ENCODE measurements at regions not wholly inside any gene's neighbourhood (a gene's known extent, or its start where the extent isn't known, plus 50 kb on each side); places are given as distances from the start of the nearest gene placed in this dataset.
"Not testable (repeated sequence)": the region's sequence is repeated elsewhere in the genome, so short reads cannot be mapped to it uniquely, and the experiment has no call there.

DNA sequence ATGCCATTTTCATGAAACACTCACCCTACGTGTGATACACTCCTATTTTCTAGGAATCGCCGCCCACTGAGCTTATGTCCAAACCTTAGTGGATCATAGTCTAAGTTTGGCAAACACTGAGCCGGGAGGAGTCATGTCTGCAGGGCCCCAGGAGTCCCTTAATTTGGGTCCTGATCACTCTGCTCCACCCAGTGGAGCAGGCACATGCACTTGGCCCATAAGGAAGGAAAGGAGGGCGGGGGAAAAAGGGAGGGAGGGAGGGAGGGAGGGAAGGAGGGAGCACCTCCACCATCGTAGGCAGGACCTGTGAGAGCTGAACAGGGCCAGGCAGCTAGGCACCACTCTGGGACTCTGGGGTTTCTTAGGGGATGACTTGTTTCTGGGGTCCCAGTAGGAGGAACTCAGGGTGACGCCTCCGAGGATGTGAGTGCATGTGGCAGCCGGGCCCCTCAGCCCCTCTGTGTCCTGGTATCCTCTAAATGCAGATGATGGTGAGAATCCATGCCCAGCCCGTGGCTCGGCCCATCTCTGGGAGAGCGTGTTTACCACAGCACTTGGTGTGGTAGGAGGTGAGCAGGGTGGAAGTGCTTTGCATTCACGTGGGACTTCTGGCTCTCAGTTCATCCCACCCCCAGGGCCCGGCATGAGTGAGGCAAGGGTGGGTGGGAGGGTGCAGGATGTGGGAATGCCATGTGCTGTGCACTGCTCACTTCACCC, 109.4 kb downstream of the KLF13 start:
- peak overlapping the region in 2 of 3 donors; percentile 64 to 79 for H3K27ac ChIP-seq
- DNase-seq: no peak
- no peaks in the 10 kb centered on the region for H3K27me3 ChIP-seq
- no peaks in the 10 kb centered on the region for H3K36me3 ChIP-seq
- peaks cover 16 to 33% of the 10 kb centered on the region in 2 donors for H3K4me1 ChIP-seq
- TF ChIP-seq POLR2A (IDR thresholded peaks at IDR 0.05): no peak
- TF ChIP-seq, protein P1, sequence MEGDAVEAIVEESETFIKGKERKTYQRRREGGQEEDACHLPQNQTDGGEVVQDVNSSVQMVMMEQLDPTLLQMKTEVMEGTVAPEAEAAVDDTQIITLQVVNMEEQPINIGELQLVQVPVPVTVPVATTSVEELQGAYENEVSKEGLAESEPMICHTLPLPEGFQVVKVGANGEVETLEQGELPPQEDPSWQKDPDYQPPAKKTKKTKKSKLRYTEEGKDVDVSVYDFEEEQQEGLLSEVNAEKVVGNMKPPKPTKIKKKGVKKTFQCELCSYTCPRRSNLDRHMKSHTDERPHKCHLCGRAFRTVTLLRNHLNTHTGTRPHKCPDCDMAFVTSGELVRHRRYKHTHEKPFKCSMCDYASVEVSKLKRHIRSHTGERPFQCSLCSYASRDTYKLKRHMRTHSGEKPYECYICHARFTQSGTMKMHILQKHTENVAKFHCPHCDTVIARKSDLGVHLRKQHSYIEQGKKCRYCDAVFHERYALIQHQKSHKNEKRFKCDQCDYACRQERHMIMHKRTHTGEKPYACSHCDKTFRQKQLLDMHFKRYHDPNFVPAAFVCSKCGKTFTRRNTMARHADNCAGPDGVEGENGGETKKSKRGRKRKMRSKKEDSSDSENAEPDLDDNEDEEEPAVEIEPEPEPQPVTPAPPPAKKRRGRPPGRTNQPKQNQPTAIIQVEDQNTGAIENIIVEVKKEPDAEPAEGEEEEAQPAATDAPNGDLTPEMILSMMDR (IDR thresholded peaks at IDR 0.05): no peak
- H3K9me3 ChIP-seq: no peaks in the 10 kb centered on the region
- intact Hi-C loops (cut with DNase I): loop anchor here (5.0 kb wide), 4 partner anchors 51 to 234 kb away; no protein-coding TSS in a partner anchor
- 71 to 77% methylated on average over 14 of the region's 14 CpGs for WGBS, 2 donors
- no peak overlapping the region for H3K4me3 ChIP-seq (replicated peaks in 1 of 3)

DNA sequence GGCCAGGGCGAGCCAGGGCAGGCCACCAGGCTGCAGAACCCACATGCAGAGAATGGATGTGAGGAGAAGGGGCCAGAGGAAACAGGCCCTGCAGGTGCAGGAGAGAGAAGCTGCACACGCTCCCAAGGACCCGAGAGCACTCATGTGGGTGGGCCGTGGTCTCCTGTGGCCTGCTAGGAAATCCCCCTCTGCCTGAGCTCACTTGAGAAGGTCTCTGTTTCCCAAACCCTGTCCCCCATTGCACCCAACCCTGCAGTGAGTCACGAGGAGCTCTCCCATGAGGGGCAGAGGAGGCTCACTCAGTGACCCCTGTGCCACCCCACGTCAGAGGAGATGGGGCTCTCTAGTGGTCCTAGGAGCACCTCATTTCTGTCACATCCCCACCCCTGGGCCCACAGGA, 111.1 kb downstream of the KLF13 start:
- Histone ChIP-seq H3K4me3 (replicated peaks in 1 of 3) (no peak overlapping the region), H3K4me1 (peaks cover 20 to 39% of the 10 kb centered on the region in 2 donors), H3K36me3 (no peaks in the 10 kb centered on the region), H3K27me3 (no peaks in the 10 kb centered on the region), H3K27ac (no peak overlapping the region), H3K9me3 (no peaks in the 10 kb centered on the region)
- DNase-seq: no peak
- 96 to 97% methylated on average over 4 to 6 of the region's 6 CpGs for WGBS, 2 donors
- intact Hi-C loops (cut with DNase I): loop anchor here (5.0 kb wide), 4 partner anchors 50 to 235 kb away; no protein-coding TSS in a partner anchor
- no peak for TF ChIP-seq POLR2A (IDR thresholded peaks at IDR 0.05)
- TF ChIP-seq, protein P1 (IDR thresholded peaks at IDR 0.05): no peak

DNA sequence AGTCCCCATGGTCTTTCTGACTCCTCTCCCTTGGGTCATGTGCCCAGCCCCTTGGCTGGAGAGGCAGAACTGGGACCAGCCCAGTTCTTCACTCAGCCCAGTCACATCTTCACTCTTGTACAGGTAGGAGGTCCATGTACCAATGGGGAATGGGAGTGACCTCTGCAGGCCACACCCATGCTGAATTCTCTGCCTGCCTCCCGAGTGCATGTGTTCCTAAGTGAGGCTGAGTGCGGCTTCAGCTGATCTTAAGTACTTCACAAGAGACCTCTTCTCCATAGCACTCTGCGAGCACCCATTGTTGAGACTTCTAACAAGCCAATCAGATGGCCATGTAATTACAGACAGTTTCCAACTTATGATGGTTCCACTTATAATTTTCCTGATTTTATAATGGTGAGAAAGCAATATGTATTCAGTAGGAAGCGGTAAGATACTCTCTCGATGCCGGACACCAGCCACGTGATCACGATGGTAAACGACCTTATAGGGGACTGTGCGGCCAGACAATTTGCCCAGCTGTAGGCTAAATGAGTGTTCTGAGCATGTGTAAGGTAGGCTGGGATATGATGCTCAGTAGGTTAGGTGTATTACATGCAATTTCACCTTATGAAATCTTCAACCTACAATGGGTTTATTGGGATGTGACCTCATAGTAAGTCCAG, 112.1 kb downstream of the KLF13 start:
- TF ChIP-seq POLR2A (IDR thresholded peaks at IDR 0.05): no peak
- TF ChIP-seq, protein P1 (IDR thresholded peaks at IDR 0.05): no peak
- Histone ChIP-seq H3K27me3 (no peaks in the 10 kb centered on the region), H3K4me3 (replicated peaks in 1 of 3) (no peak overlapping the region), H3K4me1 (peaks cover 20 to 40% of the 10 kb centered on the region in 2 donors), H3K27ac (no peak overlapping the region), H3K36me3 (no peaks in the 10 kb centered on the region), H3K9me3 (no peaks in the 10 kb centered on the region)
- intact Hi-C loops (cut with DNase I): loop anchor here (5.0 kb wide), 4 partner anchors 49 to 236 kb away; no protein-coding TSS in a partner anchor
- DNase-seq: peak; percentile 67 to 83
- 55 to 70% methylated on average over 10 of the region's 10 CpGs for WGBS, 2 donors

DNA sequence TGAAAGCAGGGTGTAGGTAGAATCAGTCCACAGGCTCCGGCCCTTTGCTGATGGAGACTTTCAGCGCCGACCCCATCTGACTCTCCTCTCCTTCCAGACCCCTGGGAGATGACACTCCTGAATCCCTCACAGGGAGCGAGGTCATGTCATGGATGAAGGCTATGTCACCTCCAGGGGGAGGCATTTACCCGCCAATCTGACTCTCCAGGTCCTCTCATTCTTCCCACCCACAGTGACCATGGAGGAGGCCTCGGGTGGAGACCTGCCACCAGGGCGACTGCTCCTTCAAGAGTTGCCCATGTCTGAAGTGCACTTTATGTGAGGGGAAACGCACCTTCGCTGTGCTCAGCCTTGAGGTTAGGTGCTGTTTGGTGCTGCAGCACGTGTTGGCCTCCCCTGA, 112.7 kb downstream of the KLF13 start:
- Histone ChIP-seq H3K9me3 (no peaks in the 10 kb centered on the region), H3K36me3 (no peaks in the 10 kb centered on the region), H3K27me3 (no peaks in the 10 kb centered on the region), H3K4me3 (replicated peaks in 1 of 3) (no peak overlapping the region), H3K27ac (no peak overlapping the region), H3K4me1 (peaks cover 20 to 37% of the 10 kb centered on the region in 2 donors)
- intact Hi-C loops (cut with DNase I): loop anchor here (5.0 kb wide), 4 partner anchors 48 to 237 kb away; no protein-coding TSS in a partner anchor
- peak; percentile 17 to 44 for DNase-seq
- TF ChIP-seq, protein P1 (IDR thresholded peaks at IDR 0.05): no peak
- 55 to 64% methylated on average over 10 of the region's 10 CpGs for WGBS, 2 donors

DNA sequence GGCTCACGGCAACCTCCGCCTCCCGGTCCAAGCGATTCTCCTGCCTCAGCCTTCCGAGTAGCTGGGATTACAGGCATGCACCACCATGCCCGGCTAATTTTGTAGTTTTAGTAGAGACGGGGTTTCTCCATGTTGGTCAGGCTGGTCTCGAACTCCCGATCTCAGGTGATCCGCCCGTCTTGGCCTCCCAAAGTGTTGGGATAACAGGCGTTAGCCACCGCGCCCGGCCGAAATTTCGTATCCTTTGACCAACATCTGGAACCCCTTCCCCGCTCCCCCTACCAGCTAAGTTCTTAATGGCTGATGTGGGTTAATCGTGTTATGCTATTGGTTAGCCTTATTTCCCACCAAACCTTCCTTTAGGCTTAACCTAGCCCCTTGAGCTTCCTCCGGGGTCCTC, 113.6 kb downstream of the KLF13 start:
- DNase-seq; intact Hi-C loops (cut with DNase I); H3K9me3 ChIP-seq; H3K36me3 ChIP-seq; H3K27me3 ChIP-seq: not testable (repeated sequence)
- Histone ChIP-seq H3K27ac (peak overlapping the region in 2 of 3 donors; percentile 53 to 71), H3K4me3 (replicated peaks in 1 of 3) (peak overlapping the region in 1 of 3 donors; percentile 53), H3K4me1 (peaks cover 18 to 28% of the 10 kb centered on the region in 2 donors)
- WGBS, 2 donors: 95 to 96% methylated on average over 19 of the region's 20 CpGs

All from thyroid gland (tissue), 4 donors.